Hepatocyte (in vitro differentiated cells): ENCODE measurements at regions not wholly inside any gene's neighbourhood (a gene's known extent, or its start where the extent isn't known, plus 50 kb on each side); places are given as distances from the start of the nearest gene placed in this dataset.
"Not testable (repeated sequence)": the region's sequence is repeated elsewhere in the genome, so short reads cannot be mapped to it uniquely, and the experiment has no call there.

Experiments used
- EZH2 ChIP-seq: fragments of 200-600 bp; sonication (generic); IDR thresholded peaks from 2 replicates; pipeline ENCODE4 v1.6.1; 2016; ENCODE audit warnings: antibody characterized with exemption, mild to moderate bottlenecking, borderline replicate concordance
- EZH2phosphoT487 ChIP-seq: fragments of 200-600 bp; sonication (generic); IDR thresholded peaks from one replicate; pipeline ENCODE4 v1.6.1; 2018; ENCODE audit warnings: antibody characterized with exemption, mild to moderate bottlenecking, low read depth, moderate library complexity; ENCODE audit not compliant: unreplicated experiment, severe bottlenecking
- TF ChIP-seq, protein P1 (sequence below): fragments of 200-600 bp; sonication (generic); IDR thresholded peaks from 2 replicates; pipeline ENCODE4 v1.5.1; 2016; ENCODE audit warnings: antibody characterized with exemption, mild to moderate bottlenecking; ENCODE audit not compliant: poor library complexity

DNA sequence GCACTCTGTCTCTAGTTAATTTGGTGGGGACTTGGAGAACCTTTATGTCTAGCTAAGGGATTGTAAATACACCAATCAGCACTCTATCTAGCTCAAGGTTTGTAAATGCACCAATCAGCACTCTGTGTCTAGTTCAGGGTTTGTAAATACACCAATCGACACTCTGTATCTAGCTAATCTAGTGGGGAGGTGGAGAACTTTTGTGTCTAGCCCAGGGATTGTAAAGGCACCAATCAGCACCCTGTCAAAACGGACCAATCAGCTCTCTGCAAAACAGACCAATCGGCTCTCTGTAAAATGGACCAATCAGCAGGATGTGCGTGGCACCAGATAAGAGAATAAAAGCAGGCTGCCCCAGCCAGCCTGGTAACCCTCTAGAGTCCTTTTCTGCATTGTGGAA is 107.1 kb upstream of the DNAJC10 start:
- TF ChIP-seq, protein P1, sequence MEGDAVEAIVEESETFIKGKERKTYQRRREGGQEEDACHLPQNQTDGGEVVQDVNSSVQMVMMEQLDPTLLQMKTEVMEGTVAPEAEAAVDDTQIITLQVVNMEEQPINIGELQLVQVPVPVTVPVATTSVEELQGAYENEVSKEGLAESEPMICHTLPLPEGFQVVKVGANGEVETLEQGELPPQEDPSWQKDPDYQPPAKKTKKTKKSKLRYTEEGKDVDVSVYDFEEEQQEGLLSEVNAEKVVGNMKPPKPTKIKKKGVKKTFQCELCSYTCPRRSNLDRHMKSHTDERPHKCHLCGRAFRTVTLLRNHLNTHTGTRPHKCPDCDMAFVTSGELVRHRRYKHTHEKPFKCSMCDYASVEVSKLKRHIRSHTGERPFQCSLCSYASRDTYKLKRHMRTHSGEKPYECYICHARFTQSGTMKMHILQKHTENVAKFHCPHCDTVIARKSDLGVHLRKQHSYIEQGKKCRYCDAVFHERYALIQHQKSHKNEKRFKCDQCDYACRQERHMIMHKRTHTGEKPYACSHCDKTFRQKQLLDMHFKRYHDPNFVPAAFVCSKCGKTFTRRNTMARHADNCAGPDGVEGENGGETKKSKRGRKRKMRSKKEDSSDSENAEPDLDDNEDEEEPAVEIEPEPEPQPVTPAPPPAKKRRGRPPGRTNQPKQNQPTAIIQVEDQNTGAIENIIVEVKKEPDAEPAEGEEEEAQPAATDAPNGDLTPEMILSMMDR, result not testable (repeated sequence)
- not testable (repeated sequence) for TF ChIP-seq EZH2, EZH2phosphoT487
